ENCODE measurements at regions not wholly inside any gene's neighbourhood (a gene's known extent, or its start where the extent isn't known, plus 50 kb on each side); places are given as distances from the start of the nearest gene placed in this dataset.
"Not testable (repeated sequence)": the region's sequence is repeated elsewhere in the genome, so short reads cannot be mapped to it uniquely, and the experiment has no call there.

DNA sequence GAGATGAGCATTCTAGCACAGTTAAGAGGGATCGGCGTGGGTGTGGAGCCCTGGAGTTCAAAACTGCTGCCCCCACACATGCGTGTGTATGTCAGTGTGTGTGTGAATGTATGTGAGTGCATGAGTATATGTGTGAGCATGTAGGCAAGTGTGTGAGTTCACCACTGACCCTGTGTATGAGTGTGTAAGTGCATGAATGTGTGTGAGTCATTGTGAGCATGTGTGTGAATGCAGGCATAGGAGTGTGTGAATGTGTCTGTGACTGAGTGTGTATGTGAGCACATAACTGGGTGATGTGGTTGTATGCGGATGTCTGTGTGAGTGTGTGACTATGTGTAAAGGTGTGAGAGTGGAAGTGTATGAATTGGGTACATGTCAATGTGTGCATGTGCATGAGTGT is 69.6 kb upstream of the CCDC167 start:
- in situ Hi-C loops (cut with MboI; ENCODE audit: low sequenced_read_pairs in 4 of 4) (loop anchor here in 1 of 4 donors (25.0 kb wide), 1 partner anchor 232 kb away; no protein-coding TSS in a partner anchor), intact Hi-C loops (cut with DNase I; ENCODE audit: low total_unique reads) (loop anchor here (5.0 to 10.0 kb wide), 2 partner anchors 85 to 123 kb away; no protein-coding TSS in a partner anchor)
- TF ChIP-seq POLR2A (IDR thresholded peaks at IDR 0.05) = no peak
- TF ChIP-seq, protein P1, sequence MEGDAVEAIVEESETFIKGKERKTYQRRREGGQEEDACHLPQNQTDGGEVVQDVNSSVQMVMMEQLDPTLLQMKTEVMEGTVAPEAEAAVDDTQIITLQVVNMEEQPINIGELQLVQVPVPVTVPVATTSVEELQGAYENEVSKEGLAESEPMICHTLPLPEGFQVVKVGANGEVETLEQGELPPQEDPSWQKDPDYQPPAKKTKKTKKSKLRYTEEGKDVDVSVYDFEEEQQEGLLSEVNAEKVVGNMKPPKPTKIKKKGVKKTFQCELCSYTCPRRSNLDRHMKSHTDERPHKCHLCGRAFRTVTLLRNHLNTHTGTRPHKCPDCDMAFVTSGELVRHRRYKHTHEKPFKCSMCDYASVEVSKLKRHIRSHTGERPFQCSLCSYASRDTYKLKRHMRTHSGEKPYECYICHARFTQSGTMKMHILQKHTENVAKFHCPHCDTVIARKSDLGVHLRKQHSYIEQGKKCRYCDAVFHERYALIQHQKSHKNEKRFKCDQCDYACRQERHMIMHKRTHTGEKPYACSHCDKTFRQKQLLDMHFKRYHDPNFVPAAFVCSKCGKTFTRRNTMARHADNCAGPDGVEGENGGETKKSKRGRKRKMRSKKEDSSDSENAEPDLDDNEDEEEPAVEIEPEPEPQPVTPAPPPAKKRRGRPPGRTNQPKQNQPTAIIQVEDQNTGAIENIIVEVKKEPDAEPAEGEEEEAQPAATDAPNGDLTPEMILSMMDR (IDR thresholded peaks at IDR 0.05 in 4 of 5, conservative IDR thresholded peaks at IDR 0.05 in 1 of 5) = no peak
- H3K4me1 ChIP-seq = peaks cover 3 to 6% of the 10 kb centered on the region in 2 donors
- ATAC-seq (no peak), DNase-seq (no peak)
- H3K27ac ChIP-seq = no peak overlapping the region
- no peak overlapping the region for H3K4me3 ChIP-seq
- no peaks in the 10 kb centered on the region for H3K36me3 ChIP-seq
- H3K9me3 ChIP-seq = no peaks in the 10 kb centered on the region
- peaks cover 8 to 18% (median 13%) of the 10 kb centered on the region in 3 donors for H3K27me3 ChIP-seq

DNA sequence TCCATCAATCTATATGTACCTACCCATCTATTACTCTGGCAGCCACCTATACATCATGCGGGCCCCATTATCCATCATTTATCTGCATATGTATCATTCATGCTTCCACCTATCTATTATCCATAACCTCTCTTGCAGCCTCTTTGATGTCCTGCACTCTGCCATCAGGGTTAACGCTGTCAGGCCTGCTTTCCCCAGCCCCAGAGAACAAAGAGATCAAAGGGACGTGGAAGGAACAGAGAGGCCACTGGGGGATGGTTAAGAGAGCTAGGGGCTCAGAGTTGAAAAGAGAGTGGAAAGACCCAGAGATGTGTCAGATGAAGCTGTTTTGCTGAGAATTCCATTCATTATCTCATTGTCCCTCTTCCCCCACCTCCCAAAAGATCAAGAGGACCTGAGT is 67.3 kb upstream of the CCDC167 start:
- no peak for DNase-seq
- no peak overlapping the region for H3K4me3 ChIP-seq
- no peaks in the 10 kb centered on the region for H3K36me3 ChIP-seq
- ATAC-seq = no peak
- in situ Hi-C loops (cut with MboI; ENCODE audit: low sequenced_read_pairs in 4 of 4) (loop anchor here in 1 of 4 donors (25.0 kb wide), 1 partner anchor 230 kb away; no protein-coding TSS in a partner anchor), intact Hi-C loops (cut with DNase I; ENCODE audit: low total_unique reads) (loop anchor here (5.0 to 10.0 kb wide), 2 partner anchors 82 to 125 kb away; no protein-coding TSS in a partner anchor)
- H3K4me1 ChIP-seq = peaks cover 3 to 6% of the 10 kb centered on the region in 2 donors
- no peak overlapping the region for H3K27ac ChIP-seq
- TF ChIP-seq POLR2A (IDR thresholded peaks at IDR 0.05) = no peak
- TF ChIP-seq, protein P1 (IDR thresholded peaks at IDR 0.05 in 4 of 5, conservative IDR thresholded peaks at IDR 0.05 in 1 of 5) = no peak
- no peaks in the 10 kb centered on the region for H3K9me3 ChIP-seq
- H3K27me3 ChIP-seq = peaks cover 8 to 18% (median 13%) of the 10 kb centered on the region in 3 donors

DNA sequence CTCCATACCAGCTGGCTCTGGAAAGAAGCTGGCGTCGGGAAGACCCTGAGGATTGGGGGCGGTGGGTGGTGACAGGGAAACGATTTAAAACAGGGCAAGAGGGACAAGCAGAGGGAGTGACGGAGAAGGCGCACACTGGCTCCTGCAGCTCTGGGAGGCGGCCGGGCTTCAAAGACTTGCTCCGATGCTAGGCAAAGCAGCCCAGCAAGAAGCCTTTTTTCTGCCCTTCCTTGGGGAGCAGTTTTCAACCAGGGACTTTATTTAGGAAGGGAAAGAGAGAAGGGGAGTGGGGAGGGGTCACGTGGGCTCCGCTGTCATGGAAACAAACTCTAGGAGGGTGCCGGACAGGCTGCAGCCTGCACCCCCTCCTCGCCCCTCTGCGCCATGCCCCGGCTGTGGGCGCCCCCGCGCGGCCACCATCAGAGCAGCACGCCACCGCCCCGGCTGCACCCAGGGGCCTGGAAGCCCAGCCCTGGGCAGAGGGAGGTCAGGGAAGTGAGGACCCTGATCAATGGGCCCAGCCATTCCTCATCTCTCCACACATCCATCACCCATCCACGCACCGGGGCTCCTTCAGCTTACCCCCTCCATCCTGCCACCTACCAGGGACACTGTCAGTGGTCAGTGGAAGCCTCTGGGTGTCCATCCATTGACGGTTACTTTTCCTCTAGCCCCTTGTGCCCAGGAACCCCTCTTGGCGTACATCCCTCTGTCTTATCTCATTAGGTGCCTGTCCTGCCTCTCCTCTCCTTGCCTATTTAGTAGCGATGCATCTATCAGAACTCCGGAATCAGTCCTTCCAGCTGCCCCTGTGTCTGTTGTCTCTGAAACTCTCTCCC is 66.6 kb upstream of the CCDC167 start:
- H3K27me3 ChIP-seq = peaks cover 8 to 18% (median 13%) of the 10 kb centered on the region in 3 donors
- DNase-seq = no peak
- TF ChIP-seq POLR2A (IDR thresholded peaks at IDR 0.05) = no peak
- TF ChIP-seq, protein P1 (IDR thresholded peaks at IDR 0.05 in 4 of 5, conservative IDR thresholded peaks at IDR 0.05 in 1 of 5) = peak; percentile 27 to 79 (median 69)

DNA sequence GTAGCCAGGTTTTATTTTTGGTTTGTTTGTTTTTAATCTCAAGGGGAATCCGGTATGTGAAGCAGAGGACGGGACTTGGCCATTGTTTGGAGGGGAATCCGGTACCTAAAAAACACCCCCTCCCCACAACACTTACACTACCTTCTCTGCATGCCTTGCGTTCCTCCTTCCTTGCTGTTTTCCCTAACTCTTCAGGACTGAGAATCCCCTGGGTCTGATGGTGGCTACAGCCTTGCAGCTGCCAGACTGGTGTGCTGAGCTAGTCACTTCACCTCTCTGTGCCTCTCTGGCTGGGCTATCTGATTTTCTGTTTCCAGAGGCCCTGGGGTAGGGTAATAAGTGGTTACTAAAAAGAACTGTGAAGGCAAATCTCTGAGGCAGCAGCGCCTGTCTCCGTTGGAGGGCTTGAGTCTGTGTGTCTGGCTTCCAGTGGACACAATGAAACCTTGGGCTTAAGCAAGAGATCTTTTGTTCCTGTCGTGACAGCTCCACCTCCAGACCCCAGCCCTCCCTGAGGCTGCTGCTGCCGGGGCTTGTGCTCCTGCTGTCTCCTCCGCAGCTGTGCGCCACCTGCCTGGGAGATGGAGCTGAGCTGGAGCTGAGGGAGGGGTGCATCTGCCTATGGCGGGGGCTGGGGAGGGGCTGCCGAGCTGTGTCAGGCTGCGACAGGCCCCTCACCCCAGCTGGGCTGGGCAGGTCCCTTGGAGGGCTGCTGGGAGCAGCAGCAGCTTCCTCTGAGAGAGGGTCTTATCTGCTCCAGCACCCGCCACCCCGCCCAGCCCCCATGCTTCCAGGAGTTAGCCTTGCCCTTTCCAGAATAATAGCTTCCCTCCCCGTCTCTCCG is 65.8 kb upstream of the CCDC167 start:
- Histone ChIP-seq H3K27me3 (peaks cover 13 to 19% (median 14%) of the 10 kb centered on the region in 3 donors), H3K4me3 (peak overlapping the region; percentile 18 to 54 (median 33)), H3K27ac (no peak overlapping the region), H3K36me3 (no peaks in the 10 kb centered on the region), H3K9me3 (no peaks in the 10 kb centered on the region), H3K4me1 (peaks cover 3 to 6% of the 10 kb centered on the region in 2 donors)
- DNase-seq = no peak
- in situ Hi-C loops (cut with MboI; ENCODE audit: low sequenced_read_pairs in 4 of 4) (loop anchor here in 1 of 4 donors (25.0 kb wide), 1 partner anchor 228 kb away; no protein-coding TSS in a partner anchor), intact Hi-C loops (cut with DNase I; ENCODE audit: low total_unique reads) (loop anchor here (5.0 to 10.0 kb wide), 2 partner anchors 81 to 127 kb away; no protein-coding TSS in a partner anchor)
- no peak for ATAC-seq
- TF ChIP-seq, protein P1 (IDR thresholded peaks at IDR 0.05 in 4 of 5, conservative IDR thresholded peaks at IDR 0.05 in 1 of 5) = no peak
- no peak for TF ChIP-seq POLR2A (IDR thresholded peaks at IDR 0.05)

More for the DNA sequence above, 66.6 kb upstream of the CCDC167 start:
- ATAC-seq = peak in 1 of 2 donors; percentile 33
- Histone ChIP-seq H3K9me3 (no peaks in the 10 kb centered on the region), H3K27ac (no peak overlapping the region), H3K4me1 (peaks cover 3 to 6% of the 10 kb centered on the region in 2 donors), H3K4me3 (peak overlapping the region; percentile 18 to 54 (median 33)), H3K36me3 (no peaks in the 10 kb centered on the region)
- intact Hi-C loops (cut with DNase I; ENCODE audit: low total_unique reads) (loop anchor here (5.0 to 10.0 kb wide), 2 partner anchors 82 to 126 kb away; no protein-coding TSS in a partner anchor), in situ Hi-C loops (cut with MboI; ENCODE audit: low sequenced_read_pairs in 4 of 4) (loop anchor here in 1 of 4 donors (25.0 kb wide), 1 partner anchor 229 kb away; no protein-coding TSS in a partner anchor)

DNA sequence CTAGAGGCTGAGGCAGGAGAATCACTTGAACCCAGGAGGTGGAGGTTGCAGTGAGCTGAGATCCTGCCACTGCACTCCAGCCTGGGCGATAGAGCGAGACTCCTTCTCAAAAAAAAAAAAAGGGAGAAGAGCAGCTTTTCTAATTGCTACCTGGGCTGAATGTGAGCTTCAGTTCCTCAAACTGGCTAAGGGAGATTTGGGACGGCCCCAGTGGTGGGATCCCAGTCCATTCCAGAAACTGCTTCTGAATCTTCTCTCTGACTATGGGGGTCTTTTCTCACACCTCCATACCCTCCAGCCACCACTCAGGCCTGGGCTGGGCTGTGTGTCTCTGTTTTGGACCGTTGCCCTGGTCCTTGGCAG is 63.2 kb upstream of the CCDC167 start:
- intact Hi-C loops (cut with DNase I; ENCODE audit: low total_unique reads) = loop anchor here (10.0 kb wide), 1 partner anchor 78 kb away; no protein-coding TSS in a partner anchor

More for the DNA sequence above, 63.2 kb upstream of the CCDC167 start:
- not testable (repeated sequence) for H3K27ac ChIP-seq, DNase-seq, H3K4me3 ChIP-seq, ATAC-seq, H3K9me3 ChIP-seq, H3K36me3 ChIP-seq, H3K4me1 ChIP-seq
- peaks cover 8 to 19% (median 18%) of the 10 kb centered on the region in 3 donors for H3K27me3 ChIP-seq
- in situ Hi-C loops (cut with MboI; ENCODE audit: low sequenced_read_pairs in 4 of 4) = loop anchor here in 1 of 4 donors (25.0 kb wide), 1 partner anchor 226 kb away; no protein-coding TSS in a partner anchor

Data from gastrocnemius medialis (tissue), 4 donors.